ENCODE measurements at regions not wholly inside any gene's neighbourhood (a gene's known extent, or its start where the extent isn't known, plus 50 kb on each side); places are given as distances from the start of the nearest gene placed in this dataset.

GRCh38 chr14:62018606-62019005 is 256.4 kb downstream of the SNAPC1 start:
- Histone ChIP-seq H3K79me2 (ENCODE audit: low read depth) (no peaks in the 10 kb centered on the region), H3K4me2 (no peak overlapping the region)
- H3K4me3 Mint-ChIP-seq, result no peak overlapping the region

GRCh38 chr14:62027958-62028357 is 265.7 kb downstream of the SNAPC1 start:
- H3K27me3 ChIP-seq, result no peaks in the 10 kb centered on the region
- no peak overlapping the region for H3K4me2 ChIP-seq
- peaks cover 4% of the 10 kb centered on the region for H3K9me3 Mint-ChIP-seq
- H3K27me3 Mint-ChIP-seq (ENCODE audit: insufficient read depth, low read depth), result no peaks in the 10 kb centered on the region
- H3K9me3 ChIP-seq (ENCODE audit: low read depth), result no peaks in the 10 kb centered on the region
- no peak overlapping the region for H2AFZ ChIP-seq (replicated peaks)
- no peak for DNase-seq (ENCODE audit: low spot score)
- no peaks in the 10 kb centered on the region for H3K79me2 ChIP-seq (ENCODE audit: low read depth)
- H3K27ac ChIP-seq, result no peak overlapping the region
- no peaks in the 10 kb centered on the region for H3K4me1 ChIP-seq
- no peaks in the 10 kb centered on the region for H3K4me1 Mint-ChIP-seq
- H3F3A ChIP-seq (ENCODE audit: low read depth), result no peaks in the 10 kb centered on the region
- H4K20me1 ChIP-seq (ENCODE audit: low read depth), result no peaks in the 10 kb centered on the region
- no peak for TF ChIP-seq CTCF (IDR thresholded peaks at IDR 0.05)
- no peak for TF ChIP-seq EZH2 (IDR thresholded peaks at IDR 0.05)
- H3K36me3 Mint-ChIP-seq, result no peaks in the 10 kb centered on the region
- H3K4me3 ChIP-seq, result no peak overlapping the region
- no peaks in the 10 kb centered on the region for H3K36me3 ChIP-seq
- no peak overlapping the region for H3K4me3 Mint-ChIP-seq
- no peak overlapping the region for H3K27ac Mint-ChIP-seq
- H3K9ac ChIP-seq, result no peak overlapping the region

More at GRCh38 chr14:62018606-62019005, 256.4 kb downstream of the SNAPC1 start:
- no peaks in the 10 kb centered on the region for H3K36me3 Mint-ChIP-seq
- no peaks in the 10 kb centered on the region for H3K36me3 ChIP-seq
- H3K9ac ChIP-seq, result no peak overlapping the region
- no peak overlapping the region for H3K27ac ChIP-seq
- H3K27me3 ChIP-seq, result no peaks in the 10 kb centered on the region
- no peak overlapping the region for H2AFZ ChIP-seq (replicated peaks)
- TF ChIP-seq EZH2 (IDR thresholded peaks at IDR 0.05) (no peak), EZH2phosphoT487 (IDR thresholded peaks at IDR 0.05) (no peak), CTCF (IDR thresholded peaks at IDR 0.05) (no peak)
- no peaks in the 10 kb centered on the region for H3K9me3 ChIP-seq (ENCODE audit: low read depth)
- H4K20me1 ChIP-seq (ENCODE audit: low read depth), result no peaks in the 10 kb centered on the region
- no peaks in the 10 kb centered on the region for H3F3A ChIP-seq (ENCODE audit: low read depth)
- no peak overlapping the region for H3K4me3 ChIP-seq
- no peak overlapping the region for H3K27ac Mint-ChIP-seq
- no peaks in the 10 kb centered on the region for H3K4me1 ChIP-seq
- no peaks in the 10 kb centered on the region for H3K9me3 Mint-ChIP-seq
- DNase-seq (ENCODE audit: low spot score), result no peak
- no peaks in the 10 kb centered on the region for H3K4me1 Mint-ChIP-seq
- no peaks in the 10 kb centered on the region for H3K27me3 Mint-ChIP-seq (ENCODE audit: insufficient read depth, low read depth)

GRCh38 chr14:62029569-62029924 is 267.3 kb downstream of the SNAPC1 start:
- Mint-ChIP-seq H3K4me1 (no peaks in the 10 kb centered on the region), H3K4me3 (no peak overlapping the region), H3K27ac (no peak overlapping the region), H3K27me3 (ENCODE audit: insufficient read depth, low read depth) (no peaks in the 10 kb centered on the region), H3K9me3 (peaks cover 4% of the 10 kb centered on the region), H3K36me3 (no peaks in the 10 kb centered on the region)
- Histone ChIP-seq H3F3A (ENCODE audit: low read depth) (no peaks in the 10 kb centered on the region), H3K36me3 (no peaks in the 10 kb centered on the region), H2AFZ (replicated peaks) (no peak overlapping the region), H3K79me2 (ENCODE audit: low read depth) (no peaks in the 10 kb centered on the region), H3K9me3 (ENCODE audit: low read depth) (no peaks in the 10 kb centered on the region), H4K20me1 (ENCODE audit: low read depth) (no peaks in the 10 kb centered on the region), H3K4me1 (no peaks in the 10 kb centered on the region), H3K27me3 (no peaks in the 10 kb centered on the region), H3K4me2 (no peak overlapping the region), H3K4me3 (no peak overlapping the region), H3K27ac (no peak overlapping the region), H3K9ac (no peak overlapping the region)
- TF ChIP-seq EZH2 (IDR thresholded peaks at IDR 0.05) (no peak), CTCF (IDR thresholded peaks at IDR 0.05) (no peak), EZH2phosphoT487 (IDR thresholded peaks at IDR 0.05) (no peak)
- DNase-seq (ENCODE audit: low spot score), result no peak

- H3K4me1 ChIP-seq, result no peaks in the 10 kb centered on the region
- no peaks in the 10 kb centered on the region for H4K20me1 ChIP-seq (ENCODE audit: low read depth)
- no peak overlapping the region for H3K9ac ChIP-seq
- H3K9me3 ChIP-seq (ENCODE audit: low read depth), result no peaks in the 10 kb centered on the region
- H3K36me3 ChIP-seq, result no peaks in the 10 kb centered on the region
- no peaks in the 10 kb centered on the region for H3K36me3 Mint-ChIP-seq
- DNase-seq (ENCODE audit: low spot score), result no peak
- H3K27ac Mint-ChIP-seq, result no peak overlapping the region
- H3K4me2 ChIP-seq, result no peak overlapping the region
- H3K4me3 ChIP-seq, result no peak overlapping the region
- no peaks in the 10 kb centered on the region for H3K27me3 Mint-ChIP-seq (ENCODE audit: insufficient read depth, low read depth)
- no peak for TF ChIP-seq EZH2phosphoT487 (IDR thresholded peaks at IDR 0.05)
- no peak overlapping the region for H3K4me3 Mint-ChIP-seq
- no peak overlapping the region for H2AFZ ChIP-seq (replicated peaks)
- no peaks in the 10 kb centered on the region for H3F3A ChIP-seq (ENCODE audit: low read depth)
- no peaks in the 10 kb centered on the region for H3K79me2 ChIP-seq (ENCODE audit: low read depth)
- no peak overlapping the region for H3K27ac ChIP-seq
- no peaks in the 10 kb centered on the region for H3K9me3 Mint-ChIP-seq
- H3K27me3 ChIP-seq, result no peaks in the 10 kb centered on the region
- H3K4me1 Mint-ChIP-seq, result no peaks in the 10 kb centered on the region
Observed at GRCh38 chr14:62030387-62030786, 268.2 kb downstream of the SNAPC1 start.

All from neural progenitor cell (in vitro differentiated cells).